PC-9 (cell line): ENCODE measurements at regions not wholly inside any gene's neighbourhood (a gene's known extent, or its start where the extent isn't known, plus 50 kb on each side); places are given as distances from the start of the nearest gene placed in this dataset.

Experiments used
- BruUV-seq: library from RNA; stranded (reverse); fragments of 400-500 nt; replicated peaks from 2 replicates; lab custom pipeline; 2021; lab: Mats Ljungman, UMichigan
- CTCF ChIA-PET: fragments of 300-600 bp; sonication (Branson Sonifier 250); formaldehyde crosslinking; loops from one replicate; lab custom pipeline; 2022; ENCODE audit warnings: antibody characterized with exemption; lab: Charles Lee
- POLR2A ChIA-PET: fragments of 300-600 bp; sonication (Branson Sonifier 250); formaldehyde crosslinking; loops from one replicate; lab custom pipeline; 2022; ENCODE audit warnings: antibody characterized with exemption; ENCODE audit not compliant: unreplicated experiment; lab: Charles Lee
- DNase-seq, 2 experiments: peaks; one replicate each; pipeline versions ENCODE4 v3.0.0 to v3.0.0-alpha.2; 2015 to 2022; ENCODE audit warnings: mixed read lengths in 1 of 2
- H2AFZ ChIP-seq: fragments of 200-600 bp; sonication (generic); 2 replicates; pipeline ENCODE4 v1.8.1; 2017; ENCODE audit warnings: antibody characterized with exemption
- H3F3A ChIP-seq: fragments of 200-600 bp; sonication (generic); 2 replicates; pipeline ENCODE4 v1.8.1; 2017; ENCODE audit warnings: antibody characterized with exemption, mild to moderate bottlenecking, low read depth; ENCODE audit not compliant: insufficient read depth
- H3K27ac ChIP-seq: fragments of 200-600 bp; sonication (generic); 2 replicates; pipeline ENCODE4 v1.6.1; 2016; ENCODE audit warnings: mixed run types
- H3K27me3 ChIP-seq: fragments of 200-600 bp; sonication (generic); 2 replicates; pipeline ENCODE4 v1.6.1; 2016; ENCODE audit warnings: low read depth, mixed run types; ENCODE audit not compliant: insufficient read depth
- H3K36me3 ChIP-seq: fragments of 200-600 bp; sonication (generic); 2 replicates; pipeline ENCODE4 v1.6.1; 2016; ENCODE audit warnings: low read depth, mixed run types
- H3K4me1 ChIP-seq: fragments of 200-600 bp; sonication (generic); replicated peaks from 2 replicates; pipeline ENCODE4 v1.6.1; 2016; ENCODE audit warnings: mixed run types; ENCODE audit not compliant: insufficient read depth
- H3K4me2 ChIP-seq: fragments of 200-600 bp; sonication (generic); 2 replicates; pipeline ENCODE4 v1.6.1; 2017; ENCODE audit warnings: mixed run types
- H3K4me3 ChIP-seq: fragments of 200-600 bp; sonication (generic); 2 replicates; pipeline ENCODE4 v1.6.1; 2016; ENCODE audit warnings: mixed run types
- H3K79me2 ChIP-seq: fragments of 200-600 bp; sonication (generic); 2 replicates; pipeline ENCODE4 v1.6.1; 2017; ENCODE audit warnings: low read depth, mixed run types
- H3K9me2 ChIP-seq: fragments of 200-600 bp; sonication (generic); 2 replicates; pipeline ENCODE4 v1.8.1; 2017; ENCODE audit warnings: mild to moderate bottlenecking; ENCODE audit not compliant: insufficient read depth
- H3K9me3 ChIP-seq: fragments of 200-600 bp; sonication (generic); 2 replicates; pipeline ENCODE4 v1.8.1; 2016; ENCODE audit warnings: low read depth; ENCODE audit not compliant: insufficient read depth
- H4K20me1 ChIP-seq: fragments of 200-600 bp; sonication (generic); 2 replicates; pipeline ENCODE4 v1.8.1; 2017; ENCODE audit not compliant: insufficient read depth
- EZH2 ChIP-seq: fragments of 200-600 bp; sonication (generic); IDR thresholded peaks from 2 replicates; pipeline ENCODE4 v1.8.0; 2017; ENCODE audit warnings: antibody characterized with exemption, low read depth
- intact Hi-C: fragments of 100-400 bp; cut with micrococcal nuclease; formaldehyde crosslinking; loops from one replicate; pipeline ENCODE4 v1.10.0; 2022; ENCODE audit not compliant: unreplicated experiment
- TF ChIP-seq, protein P1 (sequence below): fragments of 200-600 bp; sonication (generic); conservative IDR thresholded peaks from 2 replicates; pipeline ENCODE4 v1.6.1; 2017; ENCODE audit warnings: mixed run types, antibody characterized with exemption, mild to moderate bottlenecking, moderate library complexity

DNA sequence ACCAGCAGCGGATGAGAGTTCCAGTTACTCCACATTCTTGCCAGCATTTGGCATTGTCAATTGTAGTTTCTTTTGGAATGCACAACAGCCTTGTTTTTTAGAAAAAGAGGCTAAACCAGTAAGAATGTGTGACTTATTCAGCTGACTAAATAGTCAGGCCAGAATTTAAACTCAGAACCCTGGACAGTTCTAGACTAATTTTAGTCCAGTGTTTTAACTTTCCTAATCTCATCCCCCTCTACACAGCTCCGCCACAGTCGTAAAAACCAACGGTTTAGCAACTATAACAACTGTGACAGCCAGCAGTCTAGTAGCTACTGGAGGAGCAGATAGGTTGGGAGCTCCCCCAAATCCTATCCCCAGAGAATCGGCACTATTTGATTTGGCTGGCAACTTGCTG is 103.7 kb downstream of the FOXD1 start:
- no TSS peak for BruUV-seq
- no peak overlapping the region for H3K27ac ChIP-seq
- intact Hi-C loops: no loop called here
- no peaks in the 10 kb centered on the region for H3K79me2 ChIP-seq
- no peaks in the 10 kb centered on the region for H3K27me3 ChIP-seq
- CTCF ChIA-PET: no interaction called here
- POLR2A ChIA-PET: no interaction called here
- DNase-seq: no peak
- H3K4me1 ChIP-seq: no peaks in the 10 kb centered on the region
- no peak overlapping the region for H2AFZ ChIP-seq
- H3K9me3 ChIP-seq: peaks cover 20% of the 10 kb centered on the region
- H3K4me3 ChIP-seq: no peak overlapping the region
- H3K36me3 ChIP-seq: no peaks in the 10 kb centered on the region
- H4K20me1 ChIP-seq: no peaks in the 10 kb centered on the region
- no peaks in the 10 kb centered on the region for H3F3A ChIP-seq
- no peak overlapping the region for H3K4me2 ChIP-seq
- no peaks in the 10 kb centered on the region for H3K9me2 ChIP-seq
- no peak for TF ChIP-seq EZH2
- TF ChIP-seq, protein P1, sequence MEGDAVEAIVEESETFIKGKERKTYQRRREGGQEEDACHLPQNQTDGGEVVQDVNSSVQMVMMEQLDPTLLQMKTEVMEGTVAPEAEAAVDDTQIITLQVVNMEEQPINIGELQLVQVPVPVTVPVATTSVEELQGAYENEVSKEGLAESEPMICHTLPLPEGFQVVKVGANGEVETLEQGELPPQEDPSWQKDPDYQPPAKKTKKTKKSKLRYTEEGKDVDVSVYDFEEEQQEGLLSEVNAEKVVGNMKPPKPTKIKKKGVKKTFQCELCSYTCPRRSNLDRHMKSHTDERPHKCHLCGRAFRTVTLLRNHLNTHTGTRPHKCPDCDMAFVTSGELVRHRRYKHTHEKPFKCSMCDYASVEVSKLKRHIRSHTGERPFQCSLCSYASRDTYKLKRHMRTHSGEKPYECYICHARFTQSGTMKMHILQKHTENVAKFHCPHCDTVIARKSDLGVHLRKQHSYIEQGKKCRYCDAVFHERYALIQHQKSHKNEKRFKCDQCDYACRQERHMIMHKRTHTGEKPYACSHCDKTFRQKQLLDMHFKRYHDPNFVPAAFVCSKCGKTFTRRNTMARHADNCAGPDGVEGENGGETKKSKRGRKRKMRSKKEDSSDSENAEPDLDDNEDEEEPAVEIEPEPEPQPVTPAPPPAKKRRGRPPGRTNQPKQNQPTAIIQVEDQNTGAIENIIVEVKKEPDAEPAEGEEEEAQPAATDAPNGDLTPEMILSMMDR: no peak

DNA sequence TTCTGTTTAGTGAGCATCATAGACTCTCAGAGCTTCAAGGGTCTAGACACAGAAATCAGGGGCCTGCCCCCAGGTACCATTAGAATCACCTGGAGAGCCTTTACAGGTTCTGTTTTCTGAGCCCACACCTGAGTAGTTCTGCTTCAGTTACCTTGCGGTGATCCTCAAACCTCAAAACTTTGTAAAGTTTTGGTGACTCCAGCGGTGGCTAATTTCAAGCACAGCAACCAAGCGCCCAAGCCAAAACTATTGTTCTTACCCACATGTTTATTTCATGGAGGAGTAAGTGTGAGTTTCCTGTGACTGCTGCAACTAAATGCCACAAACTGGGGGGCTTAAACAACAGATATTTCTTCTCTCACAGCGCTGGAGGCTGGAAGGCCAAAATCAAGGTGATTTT is 108.9 kb downstream of the FOXD1 start:
- Histone ChIP-seq H3K9me3 (no peaks in the 10 kb centered on the region), H3K4me1 (no peaks in the 10 kb centered on the region), H3K4me2 (no peak overlapping the region), H3K9me2 (no peaks in the 10 kb centered on the region), H3K36me3 (no peaks in the 10 kb centered on the region), H3K27ac (no peak overlapping the region), H3F3A (no peaks in the 10 kb centered on the region), H3K79me2 (no peaks in the 10 kb centered on the region), H2AFZ (no peak overlapping the region), H3K27me3 (no peaks in the 10 kb centered on the region), H4K20me1 (no peaks in the 10 kb centered on the region), H3K4me3 (no peak overlapping the region)
- POLR2A ChIA-PET: no interaction called here
- no TSS peak for BruUV-seq
- intact Hi-C loops: no loop called here
- TF ChIP-seq EZH2: no peak
- TF ChIP-seq, protein P1: no peak
- CTCF ChIA-PET: no interaction called here
- DNase-seq: no peak

DNA sequence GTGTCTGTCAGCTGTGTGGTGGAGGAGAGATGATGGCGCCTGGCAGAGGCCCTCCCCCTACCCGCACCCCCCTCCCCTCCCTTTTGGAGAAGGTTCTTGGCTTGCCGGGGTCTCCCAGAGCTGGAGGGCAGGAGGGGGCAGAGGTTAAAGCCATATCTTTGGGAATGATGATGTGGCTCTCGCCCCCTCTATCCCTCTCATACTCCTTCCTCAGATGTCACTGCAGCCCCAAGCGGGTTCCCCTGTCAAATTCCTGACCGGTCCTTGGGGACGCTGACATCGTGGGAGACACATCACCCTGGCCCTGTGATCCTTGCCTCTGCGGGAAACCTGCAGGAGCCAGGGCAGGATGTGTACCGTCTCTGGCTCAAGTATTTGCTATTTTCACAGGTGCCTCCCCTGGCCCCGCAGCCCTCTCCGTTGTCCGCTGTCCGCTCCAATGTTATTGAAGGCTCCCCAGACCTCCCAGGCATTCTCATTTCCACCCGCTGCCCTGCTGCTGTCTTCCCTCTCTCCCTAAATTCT is 109.5 kb downstream of the FOXD1 start:
- H4K20me1 ChIP-seq: no peaks in the 10 kb centered on the region
- no peaks in the 10 kb centered on the region for H3K9me3 ChIP-seq
- H3K9me2 ChIP-seq: no peaks in the 10 kb centered on the region
- no peak for DNase-seq
- no peak overlapping the region for H3K4me2 ChIP-seq
- no peak overlapping the region for H2AFZ ChIP-seq
- no peak for TF ChIP-seq EZH2
- TF ChIP-seq, protein P1: no peak
- H3K4me1 ChIP-seq: no peaks in the 10 kb centered on the region
- POLR2A ChIA-PET: no interaction called here
- CTCF ChIA-PET: no interaction called here
- no peak overlapping the region for H3K27ac ChIP-seq
- H3K4me3 ChIP-seq: no peak overlapping the region
- BruUV-seq: no TSS peak
- H3K27me3 ChIP-seq: no peaks in the 10 kb centered on the region
- intact Hi-C loops: no loop called here
- no peaks in the 10 kb centered on the region for H3K79me2 ChIP-seq
- H3F3A ChIP-seq: no peaks in the 10 kb centered on the region
- no peaks in the 10 kb centered on the region for H3K36me3 ChIP-seq
